ENCODE measurements at regions not wholly inside any gene's neighbourhood (a gene's known extent, or its start where the extent isn't known, plus 50 kb on each side); places are given as distances from the start of the nearest gene placed in this dataset.

DNA sequence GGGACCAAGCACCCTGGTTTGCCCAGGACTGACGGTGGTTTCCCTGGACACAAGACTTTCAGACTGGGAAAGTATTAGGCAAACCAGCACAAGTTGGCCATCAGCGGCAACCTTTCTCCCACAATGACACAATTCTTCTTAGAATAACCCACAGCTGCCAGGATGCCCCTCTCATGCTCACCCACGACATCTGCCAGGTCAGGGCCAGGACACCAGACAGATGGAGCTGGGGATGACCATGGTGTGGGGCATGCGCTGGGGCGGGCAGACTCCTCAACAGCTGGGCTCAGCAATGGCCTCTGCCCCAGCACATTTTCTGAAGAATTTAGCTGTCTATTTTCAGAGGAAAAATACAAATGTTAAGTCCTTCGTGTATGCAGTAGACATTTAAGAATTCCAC, 226.4 kb downstream of the FNDC1 start:
- TF ChIP-seq POLR2A (IDR thresholded peaks at IDR 0.05) (no peak), CTCF (IDR thresholded peaks at IDR 0.05) (no peak)
